Esophagus squamous epithelium (tissue), 5 donors: ENCODE measurements at regions not wholly inside any gene's neighbourhood (a gene's known extent, or its start where the extent isn't known, plus 50 kb on each side); places are given as distances from the start of the nearest gene placed in this dataset.

Experiments used
- DNase-seq: peaks from one replicate; lab custom pipeline; 2025; lab: John Stamatoyannopoulos, UW
- H3K27ac ChIP-seq, 4 donors: fragments of 200-600 bp; sonication (generic); one replicate each; pipeline ENCODE4 v1.5.1; 2016 to 2019; ENCODE audit warnings: mild to moderate bottlenecking in 1 of 4
- H3K27me3 ChIP-seq, 4 donors: fragments of 200-600 bp; sonication (generic); 1 replicate in 3 of 4; 2 replicates in 1 of 4; pipeline versions ENCODE4 v1.5.1 to v1.6.0; 2017 to 2021; ENCODE audit warnings: antibody characterized with exemption in 1 of 4
- H3K36me3 ChIP-seq, 3 donors: fragments of 200-600 bp; sonication (generic); one replicate each; pipeline ENCODE4 v1.5.1; 2016 to 2019
- H3K4me1 ChIP-seq, 3 donors: fragments of 200-600 bp; sonication (generic); one replicate each; pipeline ENCODE4 v1.5.1; 2017 to 2019
- H3K4me3 ChIP-seq, 4 donors: fragments of 200-600 bp; sonication (generic); 1 replicate in 3 of 4; 2 replicates in 1 of 4; pipeline ENCODE4 v1.5.1; 2016 to 2019; ENCODE audit warnings: mild to moderate bottlenecking in 2 of 4, moderate library complexity in 1 of 4
- H3K9me3 ChIP-seq, 3 donors: fragments of 200-600 bp; sonication (generic); one replicate each; pipeline ENCODE4 v1.5.1; 2016 to 2019
- CTCF ChIP-seq, 6 experiments: fragments of 450-650 bp in 4 of 6; fragments of 200-600 bp in 2 of 6; sonication (generic) in 2 of 6; IDR thresholded peaks; one replicate each; pipeline ENCODE4 v1.5.1; 2016 to 2019; ENCODE audit warnings: antibody characterized with exemption in 6 of 6, mild to moderate bottlenecking in 4 of 6, moderate library complexity in 4 of 6
- POLR2A ChIP-seq, 4 donors: fragments of 450-650 bp; IDR thresholded peaks; one replicate each; pipeline ENCODE4 v1.6.1; 2017; ENCODE audit warnings: antibody characterized with exemption in 4 of 4, mild to moderate bottlenecking in 4 of 4, moderate library complexity in 3 of 4
- WGBS, 2 donors: methylation state at CpG; one replicate each; pipeline ENCODE4 v1.1.5; 2018; 5-methylcytosine and 5-hydroxymethylcytosine counted together
- intact Hi-C: fragments of 100-400 bp; cut with DNase I; formaldehyde crosslinking; loops from one replicate; pipeline ENCODE4 v1.15.0; 2022
- donor health status: DM: yes; HTN: yes; CAD: no.

GRCh38 chr5:62979472-62979871, 400.9 kb downstream of the LRRC70 start:
- TF ChIP-seq CTCF (IDR thresholded peaks at IDR 0.05) (no peak), POLR2A (IDR thresholded peaks at IDR 0.05) (no peak)
- Histone ChIP-seq H3K27me3 (no peaks in the 10 kb centered on the region), H3K9me3 (no peaks in the 10 kb centered on the region), H3K4me3 (no peak overlapping the region), H3K36me3 (no peaks in the 10 kb centered on the region), H3K27ac (no peak overlapping the region), H3K4me1 (no peaks in the 10 kb centered on the region)
- WGBS, 2 donors, result 87 to 88% methylated on average over 5 of the region's 5 CpGs
- DNase-seq, result no peak
- intact Hi-C loops, result no loop called here

- Histone ChIP-seq H3K9me3 (no peaks in the 10 kb centered on the region), H3K36me3 (no peaks in the 10 kb centered on the region), H3K27me3 (no peaks in the 10 kb centered on the region), H3K4me1 (no peaks in the 10 kb centered on the region), H3K27ac (no peak overlapping the region), H3K4me3 (no peak overlapping the region)
- TF ChIP-seq POLR2A (IDR thresholded peaks at IDR 0.05), result no peak
- TF ChIP-seq CTCF (IDR thresholded peaks at IDR 0.05), result no peak
- intact Hi-C loops, result no loop called here
- 41 to 43% methylated on average over 4 of the region's 4 CpGs for WGBS, 2 donors
- DNase-seq, result no peak
Measured at GRCh38 chr5:62977661-62978060, 399.0 kb downstream of the LRRC70 start.

GRCh38 chr5:62974623-62975022, 396.0 kb downstream of the LRRC70 start:
- H3K4me1 ChIP-seq, result no peaks in the 10 kb centered on the region
- H3K36me3 ChIP-seq, result no peaks in the 10 kb centered on the region
- peaks cover 0 to 4% (median 0%) of the 10 kb centered on the region in 3 donors for H3K9me3 ChIP-seq
- H3K4me3 ChIP-seq, result no peak overlapping the region
- intact Hi-C loops, result no loop called here
- no peak for DNase-seq
- WGBS, 2 donors, result 39 to 61% methylated on average over 3 of the region's 3 CpGs
- TF ChIP-seq CTCF (IDR thresholded peaks at IDR 0.05), result no peak
- H3K27me3 ChIP-seq, result no peaks in the 10 kb centered on the region
- no peak overlapping the region for H3K27ac ChIP-seq

- no peaks in the 10 kb centered on the region for H3K27me3 ChIP-seq
- no peaks in the 10 kb centered on the region for H3K4me1 ChIP-seq
- TF ChIP-seq POLR2A (IDR thresholded peaks at IDR 0.05), result no peak
- no peak for TF ChIP-seq CTCF (IDR thresholded peaks at IDR 0.05)
- no peak for DNase-seq
- intact Hi-C loops, result no loop called here
- 66 to 74% methylated on average over 7 to 8 of the region's 10 CpGs for WGBS, 2 donors
- H3K9me3 ChIP-seq, result peaks cover 0 to 14% (median 0%) of the 10 kb centered on the region in 3 donors
- no peak overlapping the region for H3K4me3 ChIP-seq
- H3K36me3 ChIP-seq, result no peaks in the 10 kb centered on the region
- no peak overlapping the region for H3K27ac ChIP-seq
Measured at GRCh38 chr5:62969409-62970120, 390.9 kb downstream of the LRRC70 start.

- Histone ChIP-seq H3K4me1 (no peaks in the 10 kb centered on the region), H3K4me3 (no peak overlapping the region), H3K27me3 (no peaks in the 10 kb centered on the region), H3K9me3 (peaks cover 0 to 20% (median 0%) of the 10 kb centered on the region in 3 donors), H3K27ac (no peak overlapping the region), H3K36me3 (no peaks in the 10 kb centered on the region)
- no peak for DNase-seq
- TF ChIP-seq CTCF (IDR thresholded peaks at IDR 0.05), result no peak
- intact Hi-C loops, result no loop called here
Measured at GRCh38 chr5:62964428-62964827, 385.8 kb downstream of the LRRC70 start.
